CD4-positive, alpha-beta memory T cell (primary cell): ENCODE measurements at regions not wholly inside any gene's neighbourhood (a gene's known extent, or its start where the extent isn't known, plus 50 kb on each side); places are given as distances from the start of the nearest gene placed in this dataset.
"Not testable (repeated sequence)": the region's sequence is repeated elsewhere in the genome, so short reads cannot be mapped to it uniquely, and the experiment has no call there.

ENCODE experiments used
- CTCF ChIA-PET: fragments of 350-600 bp; sonication (Branson Sonifier 250); formaldehyde crosslinking; loops from one replicate; lab custom pipeline; 2021; ENCODE audit warnings: inconsistent platforms; ENCODE audit not compliant: partially characterized antibody; lab: Charles Lee
- POLR2A ChIA-PET: fragments of 350-600 bp; sonication (Branson Sonifier 250); formaldehyde crosslinking; loops from one replicate; lab custom pipeline; 2021; ENCODE audit not compliant: partially characterized antibody; lab: Charles Lee
- DNase-seq, 5 donors: peaks; one replicate each; pipeline versions ENCODE4 v3.0.0 to v3.0.0-alpha.2; 2020 to 2022; ENCODE audit warnings: mixed read lengths in 1 of 5
- H3K27ac ChIP-seq: one replicate; pipeline ENCODE4 v1.7.0; 2013; ENCODE audit warnings: low read depth, low read length
- H3K27me3 ChIP-seq: 2 replicates; pipeline ENCODE4 v1.7.0; 2013; ENCODE audit warnings: mild to moderate bottlenecking, low read length, moderate library complexity; ENCODE audit not compliant: insufficient read depth
- H3K36me3 ChIP-seq: 2 replicates; pipeline ENCODE4 v1.7.0; 2013; ENCODE audit warnings: mild to moderate bottlenecking, low read length, moderate library complexity; ENCODE audit not compliant: insufficient read depth
- H3K4me1 ChIP-seq: 2 replicates; pipeline ENCODE4 v1.7.0; 2013; ENCODE audit warnings: mild to moderate bottlenecking, low read length, moderate library complexity; ENCODE audit not compliant: insufficient read depth
- H3K4me3 ChIP-seq, 2 donors: one replicate each; pipeline ENCODE4 v1.7.0; 2013; ENCODE audit warnings: low read length in 2 of 2, mild to moderate bottlenecking in 1 of 2
- H3K9me3 ChIP-seq, 2 donors: one replicate each; pipeline ENCODE4 v1.7.0; 2013; ENCODE audit warnings: low read length in 2 of 2, control low read depth in 1 of 2; ENCODE audit not compliant: control insufficient read depth in 1 of 2
- H3K27ac Mint-ChIP-seq, 7 donors: one replicate each; pipeline ENCODE4 v1.8.0; 2020 to 2021; ENCODE audit warnings: mixed read lengths in 7 of 7, mild to moderate bottlenecking in 6 of 7, inconsistent platforms in 3 of 7, moderate library complexity in 3 of 7
- H3K27me3 Mint-ChIP-seq, 2 donors: one replicate each; pipeline ENCODE4 v1.8.0; 2020 to 2021; ENCODE audit warnings: mixed read lengths in 2 of 2
- H3K36me3 Mint-ChIP-seq, 2 donors: one replicate each; pipeline ENCODE4 v1.8.0; 2020 to 2021; ENCODE audit warnings: mixed read lengths in 2 of 2, inconsistent platforms in 1 of 2, mild to moderate bottlenecking in 1 of 2
- H3K4me1 Mint-ChIP-seq, 4 donors: one replicate each; pipeline ENCODE4 v1.8.0; 2020 to 2021; ENCODE audit warnings: mixed read lengths in 4 of 4, mild to moderate bottlenecking in 1 of 4
- H3K4me3 Mint-ChIP-seq, 8 donors: one replicate each; pipeline ENCODE4 v1.8.0; 2020 to 2021; ENCODE audit warnings: mixed read lengths in 8 of 8, mild to moderate bottlenecking in 7 of 8, moderate library complexity in 6 of 8, inconsistent platforms in 3 of 8
- H3K9me3 Mint-ChIP-seq, 8 donors: one replicate each; pipeline ENCODE4 v1.8.0; 2020 to 2021; ENCODE audit warnings: mixed read lengths in 8 of 8, mild to moderate bottlenecking in 5 of 8, inconsistent platforms in 3 of 8, moderate library complexity in 1 of 8
- intact Hi-C: fragments of 100-400 bp; cut with micrococcal nuclease; formaldehyde crosslinking; loops from one replicate; pipeline ENCODE4 v1.15.1; 2023

GRCh38 chrX:56462389-56462788, 101.0 kb upstream of the UBQLN2 start:
- no peak for DNase-seq
- no peak overlapping the region for H3K4me3 ChIP-seq
- H3K4me1 ChIP-seq = peaks cover 12% of the 10 kb centered on the region
- Mint-ChIP-seq H3K27me3 (no peaks in the 10 kb centered on the region), H3K9me3 (peaks cover 0 to 39% (median 29%) of the 10 kb centered on the region in 8 donors), H3K27ac (no peak overlapping the region), H3K4me3 (no peak overlapping the region), H3K4me1 (peaks cover 2 to 19% (median 7%) of the 10 kb centered on the region in 4 donors), H3K36me3 (peaks cover 8 to 19% of the 10 kb centered on the region in 2 donors)
- POLR2A ChIA-PET = no interaction called here
- CTCF ChIA-PET = interaction anchor here (1.0 to 1.8 kb wide), 3 partner anchors 265 to 271 kb away, joined by 3 to 6 read pairs (median 5); no protein-coding TSS in a partner anchor
- no peaks in the 10 kb centered on the region for H3K36me3 ChIP-seq
- H3K9me3 ChIP-seq = no peaks in the 10 kb centered on the region
- intact Hi-C loops = no loop called here
- no peaks in the 10 kb centered on the region for H3K27me3 ChIP-seq
- no peak overlapping the region for H3K27ac ChIP-seq

GRCh38 chrX:56468441-56468840, 95.0 kb upstream of the UBQLN2 start:
- intact Hi-C loops = no loop called here
- H3K27ac ChIP-seq = no peak overlapping the region
- DNase-seq = no peak
- H3K4me3 Mint-ChIP-seq = no peak overlapping the region
- ChIA-PET POLR2A (no interaction called here), CTCF (no interaction called here)
- no peaks in the 10 kb centered on the region for H3K36me3 ChIP-seq
- peaks cover 7% of the 10 kb centered on the region for H3K4me1 ChIP-seq
- no peak overlapping the region for H3K27ac Mint-ChIP-seq
- no peak overlapping the region for H3K4me3 ChIP-seq
- peaks cover 5 to 20% (median 11%) of the 10 kb centered on the region in 4 donors for H3K4me1 Mint-ChIP-seq
- no peaks in the 10 kb centered on the region for H3K27me3 Mint-ChIP-seq
- no peaks in the 10 kb centered on the region for H3K9me3 ChIP-seq
- H3K9me3 Mint-ChIP-seq = peaks cover 0 to 28% (median 14%) of the 10 kb centered on the region in 8 donors
- no peaks in the 10 kb centered on the region for H3K27me3 ChIP-seq
- H3K36me3 Mint-ChIP-seq = peaks cover 5 to 10% of the 10 kb centered on the region in 2 donors

- CTCF ChIA-PET = not testable (repeated sequence)
- DNase-seq = peak in 3 of 5 donors; percentile 8 to 25 (median 21)
- H3K36me3 Mint-ChIP-seq = peaks cover 35 to 38% of the 10 kb centered on the region in 2 donors
These were observed 68.5 kb upstream of the UBQLN2 start for GRCh38 chrX:56494923-56495322.

GRCh38 chrX:56498756-56499155, 64.7 kb upstream of the UBQLN2 start:
- H3K4me3 Mint-ChIP-seq = no peak overlapping the region
- peaks cover 0 to 32% (median 14%) of the 10 kb centered on the region in 8 donors for H3K9me3 Mint-ChIP-seq
- H3K27me3 Mint-ChIP-seq = no peaks in the 10 kb centered on the region
- H3K4me1 Mint-ChIP-seq = peaks cover 0 to 2% (median under 1%) of the 10 kb centered on the region in 4 donors
- ChIA-PET POLR2A (no interaction called here), CTCF (no interaction called here)
- Histone ChIP-seq H3K4me1 (no peaks in the 10 kb centered on the region), H3K27me3 (no peaks in the 10 kb centered on the region), H3K9me3 (no peaks in the 10 kb centered on the region), H3K27ac (no peak overlapping the region), H3K4me3 (no peak overlapping the region), H3K36me3 (no peaks in the 10 kb centered on the region)
- no peak for DNase-seq
- no peak overlapping the region for H3K27ac Mint-ChIP-seq
- peaks cover 20 to 25% of the 10 kb centered on the region in 2 donors for H3K36me3 Mint-ChIP-seq
- intact Hi-C loops = no loop called here

More at GRCh38 chrX:56494923-56495322, 68.5 kb upstream of the UBQLN2 start:
- H3K36me3 ChIP-seq, H3K27ac ChIP-seq, intact Hi-C loops, H3K4me1 Mint-ChIP-seq, H3K4me3 ChIP-seq, H3K27me3 ChIP-seq, H3K4me1 ChIP-seq, H3K27me3 Mint-ChIP-seq, H3K27ac Mint-ChIP-seq, POLR2A ChIA-PET, H3K9me3 ChIP-seq: not testable (repeated sequence)
- Mint-ChIP-seq H3K4me3 (peak overlapping the region in 4 of 8 donors; percentile 24 to 53 (median 42)), H3K9me3 (peaks cover 0 to 51% (median 33%) of the 10 kb centered on the region in 8 donors)

GRCh38 chrX:56499372-56499771, 64.1 kb upstream of the UBQLN2 start:
- POLR2A ChIA-PET = no interaction called here

GRCh38 chrX:56503941-56504673, 59.3 kb upstream of the UBQLN2 start:
- Histone ChIP-seq H3K4me1 (no peaks in the 10 kb centered on the region), H3K27ac (no peak overlapping the region), H3K4me3 (no peak overlapping the region), H3K36me3 (no peaks in the 10 kb centered on the region), H3K27me3 (no peaks in the 10 kb centered on the region), H3K9me3 (no peaks in the 10 kb centered on the region)
- no peaks in the 10 kb centered on the region for H3K27me3 Mint-ChIP-seq
- peak overlapping the region in 2 of 7 donors; percentile 43 to 81 for H3K27ac Mint-ChIP-seq
- CTCF ChIA-PET = no interaction called here
- intact Hi-C loops = no loop called here
- H3K36me3 Mint-ChIP-seq = peaks cover 7 to 8% of the 10 kb centered on the region in 2 donors
- H3K4me3 Mint-ChIP-seq = no peak overlapping the region
- POLR2A ChIA-PET = no interaction called here
- peaks cover 0 to 49% (median 30%) of the 10 kb centered on the region in 8 donors for H3K9me3 Mint-ChIP-seq
- DNase-seq = no peak
- no peaks in the 10 kb centered on the region for H3K4me1 Mint-ChIP-seq

More at GRCh38 chrX:56499372-56499771, 64.1 kb upstream of the UBQLN2 start:
- Histone ChIP-seq H3K4me3 (no peak overlapping the region), H3K36me3 (no peaks in the 10 kb centered on the region), H3K4me1 (no peaks in the 10 kb centered on the region), H3K9me3 (no peaks in the 10 kb centered on the region), H3K27ac (no peak overlapping the region), H3K27me3 (no peaks in the 10 kb centered on the region)
- H3K36me3 Mint-ChIP-seq = peaks cover 15 to 19% of the 10 kb centered on the region in 2 donors
- H3K9me3 Mint-ChIP-seq = peaks cover 0 to 27% (median 13%) of the 10 kb centered on the region in 8 donors
- no peak overlapping the region for H3K4me3 Mint-ChIP-seq
- intact Hi-C loops = no loop called here
- no peaks in the 10 kb centered on the region for H3K4me1 Mint-ChIP-seq
- no peak for DNase-seq
- H3K27me3 Mint-ChIP-seq = no peaks in the 10 kb centered on the region
- H3K27ac Mint-ChIP-seq = no peak overlapping the region
- CTCF ChIA-PET = no interaction called here

GRCh38 chrX:56505866-56506265, 57.6 kb upstream of the UBQLN2 start:
- H3K36me3 Mint-ChIP-seq = peaks cover 6 to 8% of the 10 kb centered on the region in 2 donors
- H3K9me3 Mint-ChIP-seq = peaks cover 0 to 60% (median 40%) of the 10 kb centered on the region in 8 donors
- no peaks in the 10 kb centered on the region for H3K4me1 Mint-ChIP-seq
- DNase-seq = no peak
- H3K27ac Mint-ChIP-seq = no peak overlapping the region
- Histone ChIP-seq H3K27ac (no peak overlapping the region), H3K4me3 (no peak overlapping the region), H3K4me1 (no peaks in the 10 kb centered on the region), H3K9me3 (no peaks in the 10 kb centered on the region), H3K27me3 (no peaks in the 10 kb centered on the region), H3K36me3 (no peaks in the 10 kb centered on the region)
- H3K27me3 Mint-ChIP-seq = no peaks in the 10 kb centered on the region
- ChIA-PET POLR2A (no interaction called here), CTCF (no interaction called here)
- no peak overlapping the region for H3K4me3 Mint-ChIP-seq
- intact Hi-C loops = no loop called here
